G401.6 (cell line): ENCODE measurements at regions not wholly inside any gene's neighbourhood (a gene's known extent, or its start where the extent isn't known, plus 50 kb on each side); places are given as distances from the start of the nearest gene placed in this dataset.
"Not testable (repeated sequence)": the region's sequence is repeated elsewhere in the genome, so short reads cannot be mapped to it uniquely, and the experiment has no call there.

ENCODE experiments used
- FAIRE-seq: peaks from 2 replicates; lab custom pipeline; 2012; peaks lifted over from hg19 to GRCh38; lab: Jason Lieb, UNC

- FAIRE-seq, result peak; percentile 98
Observed at GRCh38 chr10:42367532-42368230, 270.7 kb downstream of the ZNF33B start.

GRCh38 chr10:42351745-42352144 lies 286.6 kb downstream of the ZNF33B start:
- FAIRE-seq, result peak; percentile 81

DNA sequence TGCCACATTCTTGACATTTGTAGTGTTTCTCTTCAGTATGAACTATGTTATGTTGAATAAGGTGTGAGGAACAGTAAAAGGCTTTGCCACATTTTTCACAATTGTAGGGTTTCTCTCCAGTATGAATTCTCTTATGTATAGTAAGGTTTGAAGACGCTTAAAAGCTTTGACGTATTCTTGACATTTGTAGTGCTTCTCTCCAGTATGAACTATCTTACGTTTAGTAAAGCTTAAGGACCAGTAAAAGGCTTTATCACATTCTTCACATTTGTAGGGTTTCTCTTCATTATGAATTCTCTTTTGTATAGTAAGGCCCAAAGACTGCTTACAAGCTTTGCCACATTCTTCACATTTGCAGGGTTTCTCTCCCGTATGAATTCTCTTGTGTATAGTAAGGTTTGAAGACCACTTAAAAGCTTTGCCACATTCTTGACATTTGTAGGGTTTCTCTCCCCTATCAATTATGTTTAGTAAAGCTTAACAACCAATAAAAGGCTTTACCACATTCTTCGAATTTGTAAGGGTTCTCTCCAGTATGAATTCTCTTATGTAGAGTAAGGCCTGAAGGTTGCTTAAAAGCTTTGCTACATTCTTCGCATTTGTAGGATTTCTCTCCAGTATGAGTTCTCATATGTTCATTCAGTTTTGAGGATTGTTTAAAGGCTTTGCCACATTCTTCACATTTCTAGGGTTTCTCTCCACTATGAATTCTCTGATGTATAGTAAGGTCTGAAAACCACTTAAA lies 301.6 kb downstream of the ZNF33B start:
- FAIRE-seq, result not testable (repeated sequence)

DNA sequence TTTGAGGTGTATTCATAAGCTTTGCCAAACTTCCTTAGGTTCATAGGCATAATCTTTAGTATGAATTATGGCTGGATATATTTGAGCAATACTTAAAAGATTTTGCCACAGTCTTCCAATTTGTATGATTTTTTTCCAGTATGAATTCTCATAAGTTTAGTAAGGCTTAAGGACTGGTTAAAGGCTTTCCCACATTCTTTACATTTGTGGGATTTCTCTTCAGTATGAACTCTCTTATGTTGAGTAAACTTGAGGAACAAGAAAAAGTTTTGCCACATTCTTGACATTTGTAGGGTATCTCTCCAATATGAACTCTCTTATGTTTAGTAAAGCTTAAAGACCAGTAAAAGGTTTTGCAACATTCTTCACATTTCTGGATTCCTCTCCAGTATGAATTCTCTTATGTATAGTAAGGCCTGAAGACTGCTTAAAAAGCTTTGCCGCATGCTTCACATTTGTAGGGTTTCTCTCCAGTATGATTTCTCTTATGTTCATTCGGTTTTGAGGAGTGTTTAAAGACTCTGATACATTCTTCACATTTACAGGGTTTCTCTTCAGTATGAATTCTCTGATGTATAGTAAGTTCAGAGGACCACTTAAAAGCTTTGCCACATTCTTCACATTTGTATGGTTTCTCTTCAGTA lies 302.6 kb downstream of the ZNF33B start:
- not testable (repeated sequence) for FAIRE-seq

DNA sequence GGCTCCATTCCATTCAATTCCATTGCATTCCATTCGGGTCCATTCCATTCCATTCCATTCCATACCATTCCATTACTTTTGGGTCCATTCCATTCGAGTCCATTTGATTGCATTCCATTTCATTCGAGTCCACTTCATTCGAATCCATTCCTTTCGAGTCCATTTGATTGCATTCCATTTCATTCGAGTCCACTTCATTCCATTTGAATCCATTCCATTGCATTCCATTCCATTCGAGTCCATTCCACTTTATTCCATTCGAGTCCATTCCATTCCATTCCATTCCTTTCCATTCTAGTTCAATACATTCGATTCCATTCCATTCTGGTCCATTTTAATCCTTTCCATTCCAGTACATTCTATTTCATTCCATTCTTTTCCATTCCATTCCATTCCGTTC lies 334.0 kb downstream of the ZNF33B start:
- FAIRE-seq, result no peak

DNA sequence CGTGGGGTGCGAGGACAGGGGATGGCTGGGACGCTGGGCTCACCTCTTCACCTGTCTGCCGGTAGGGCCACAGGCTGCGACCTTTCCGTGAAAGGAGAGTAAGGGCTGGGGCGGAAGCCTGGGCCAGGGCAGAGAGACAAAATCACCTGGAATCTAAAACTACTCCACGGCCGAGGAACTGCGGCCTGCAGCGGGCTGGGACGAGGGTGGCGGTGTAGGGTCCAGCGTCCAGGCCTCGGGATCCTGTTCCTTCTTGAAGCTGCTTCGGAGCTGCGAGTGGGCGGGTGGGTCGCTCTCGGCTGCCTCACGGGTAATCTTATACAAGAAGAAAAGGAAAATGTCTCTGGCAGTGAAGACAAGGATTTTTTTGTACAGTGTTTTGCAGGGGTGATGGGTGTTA lies 356.5 kb downstream of the ZNF33B start:
- not testable (repeated sequence) for FAIRE-seq

GRCh38 chr10:42269788-42270187 lies 368.6 kb downstream of the ZNF33B start:
- FAIRE-seq, result not testable (repeated sequence)

DNA sequence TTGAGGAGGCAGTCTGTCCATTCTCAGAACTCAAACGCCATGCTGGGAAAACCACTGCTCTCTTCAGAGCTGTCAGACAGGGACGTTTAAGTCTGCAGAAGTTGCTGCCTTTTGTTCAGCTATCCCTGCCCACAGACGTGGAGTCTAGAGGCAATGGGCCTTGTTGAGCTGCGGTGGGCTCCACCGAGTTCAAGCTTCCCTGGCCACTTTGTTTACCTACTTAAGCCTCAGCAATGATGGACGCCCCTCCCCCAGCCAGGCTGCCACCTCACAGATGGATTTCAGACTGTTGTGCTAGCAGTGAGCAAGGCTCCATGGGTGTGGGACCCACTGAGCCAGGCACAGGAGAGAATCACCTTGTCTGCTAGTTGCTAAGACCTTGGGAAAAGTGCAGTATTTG lies 375.1 kb downstream of the ZNF33B start:
- not testable (repeated sequence) for FAIRE-seq

DNA sequence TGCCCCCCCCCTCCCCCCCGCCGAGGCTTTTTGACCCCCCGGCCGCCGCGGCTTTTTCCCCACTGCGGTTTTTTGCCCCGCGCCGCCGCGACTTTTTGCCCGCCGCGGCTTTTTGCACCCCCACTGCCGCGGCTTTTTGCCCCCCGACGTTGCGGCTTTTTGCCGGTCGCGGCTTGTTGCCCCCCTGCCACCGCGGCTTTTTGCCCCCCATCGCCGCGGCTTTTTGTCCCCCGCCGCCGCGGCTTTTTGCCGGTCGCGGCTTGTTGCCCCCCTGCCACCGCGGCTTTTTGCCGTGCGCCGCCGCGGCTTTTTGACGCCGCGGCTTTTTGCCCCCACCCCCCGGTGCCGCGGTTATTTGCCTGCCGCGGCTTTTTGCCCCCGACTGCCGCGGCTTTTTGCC lies 395.4 kb downstream of the ZNF33B start:
- FAIRE-seq, result not testable (repeated sequence)

DNA sequence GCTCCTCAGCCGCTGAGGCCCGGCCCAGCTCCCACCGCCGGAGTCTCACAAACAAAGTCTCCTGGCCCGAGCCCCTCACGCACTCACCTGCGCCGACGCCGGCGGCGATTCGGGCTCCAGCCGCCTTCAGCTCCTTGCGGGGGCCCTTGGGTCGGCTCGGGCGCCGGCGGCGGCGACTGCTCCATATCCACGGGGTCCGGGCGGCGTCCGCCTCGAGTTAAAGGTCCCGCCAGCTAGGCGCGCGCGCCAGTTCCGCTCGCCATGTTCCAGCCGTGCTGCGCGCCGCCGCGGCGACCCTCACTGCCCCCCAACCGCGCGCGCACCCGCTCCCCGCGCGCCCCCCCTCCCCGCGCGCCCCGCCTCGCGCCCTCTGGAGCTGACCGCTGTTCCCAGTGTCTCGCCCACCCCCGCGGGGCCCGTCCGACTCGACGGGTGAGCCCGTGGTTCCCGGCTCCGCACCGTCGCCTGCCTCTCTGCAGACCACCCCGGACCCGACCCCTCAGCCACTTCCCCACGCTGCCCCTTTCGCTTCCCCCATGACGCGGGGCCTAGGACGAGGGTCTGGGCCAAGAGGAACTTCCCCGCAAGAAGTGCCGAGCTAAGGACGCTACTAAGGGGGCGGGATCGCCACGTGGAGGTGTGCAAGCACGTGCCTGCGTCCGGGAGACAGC lies 396.1 kb downstream of the ZNF33B start:
- FAIRE-seq, result no peak

DNA sequence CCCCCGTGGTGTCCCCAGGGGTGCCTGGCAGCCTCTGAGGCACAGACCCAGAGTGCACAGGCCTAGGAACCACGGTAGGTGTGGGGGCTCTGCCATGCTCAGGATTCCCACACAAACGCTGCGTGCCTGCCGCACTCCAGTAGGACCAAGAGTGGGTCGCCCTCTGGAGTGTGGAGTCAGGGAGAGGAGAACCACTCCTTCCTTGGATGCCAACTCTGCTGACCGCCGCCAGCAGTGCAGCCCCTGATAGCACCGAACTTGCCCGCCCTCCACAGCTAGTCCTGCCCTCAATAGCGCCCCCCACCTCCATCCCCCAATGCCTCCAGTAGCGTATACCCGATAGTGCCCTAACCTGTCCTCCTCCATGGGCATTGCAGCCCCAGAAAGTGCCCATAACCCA lies 402.0 kb downstream of the ZNF33B start:
- not testable (repeated sequence) for FAIRE-seq

- not testable (repeated sequence) for FAIRE-seq
Observed at GRCh38 chr10:42235736-42236135, 402.6 kb downstream of the ZNF33B start.

DNA sequence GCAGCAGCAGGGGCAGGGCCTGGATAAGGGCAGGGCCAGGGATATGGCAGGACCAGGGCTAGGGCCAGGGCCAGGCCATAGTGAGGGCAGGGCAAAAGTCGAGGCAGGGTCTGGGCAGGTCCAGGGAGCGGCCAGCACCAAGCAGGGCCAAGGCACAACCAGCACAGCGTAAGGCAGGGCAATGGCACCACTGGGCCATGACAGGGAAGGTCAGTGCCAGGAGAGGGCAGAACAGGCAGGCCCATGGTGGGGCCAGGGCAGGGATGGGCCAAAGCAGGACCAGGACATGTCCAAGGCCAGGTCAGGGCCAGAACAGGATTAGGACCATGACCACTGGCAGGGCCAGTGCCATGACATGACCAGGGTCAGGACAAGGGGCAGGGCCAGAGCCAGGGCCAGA lies 403.1 kb downstream of the ZNF33B start:
- FAIRE-seq, result not testable (repeated sequence)

DNA sequence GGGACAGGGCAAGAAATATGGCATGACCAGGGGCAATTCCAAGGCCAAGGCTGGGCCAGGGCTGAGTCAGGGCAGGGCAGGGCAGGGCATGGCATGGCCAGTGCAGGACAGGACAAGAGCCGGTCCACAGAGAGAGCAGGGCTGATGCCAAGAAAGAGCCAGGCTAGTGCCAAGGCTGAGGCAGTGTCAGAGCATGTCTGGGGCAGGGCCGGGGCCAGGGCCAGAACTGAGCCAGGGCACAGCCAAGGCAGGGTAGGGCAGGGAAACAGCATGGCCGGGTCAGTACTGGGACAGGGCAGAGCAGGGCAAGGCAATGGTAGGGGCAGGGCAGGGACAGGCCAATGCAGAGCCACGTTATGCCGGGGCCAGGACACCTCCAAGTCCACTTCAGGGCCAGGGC lies 403.9 kb downstream of the ZNF33B start:
- FAIRE-seq, result not testable (repeated sequence)

- not testable (repeated sequence) for FAIRE-seq
Observed at GRCh38 chr10:42233461-42234206, 404.7 kb downstream of the ZNF33B start.

DNA sequence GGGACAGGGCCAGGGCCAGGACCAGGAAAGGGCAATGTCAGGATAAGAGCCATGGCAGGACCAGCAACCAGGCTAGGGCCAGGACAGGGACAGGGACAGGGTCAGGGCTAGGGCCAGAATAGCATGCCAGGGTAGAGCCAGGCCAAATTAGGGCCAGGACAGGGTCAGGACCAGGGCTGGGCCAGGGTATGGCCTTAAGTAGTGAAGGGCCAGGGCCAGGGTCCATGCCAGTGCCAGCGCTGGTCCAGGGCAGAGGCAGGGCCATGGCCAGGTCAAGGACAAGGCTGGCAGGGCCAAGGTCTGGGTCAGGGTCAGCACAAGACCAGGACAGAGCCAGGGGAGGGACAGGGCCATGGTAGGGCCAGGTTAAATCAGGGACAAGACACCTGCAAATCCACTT lies 405.4 kb downstream of the ZNF33B start:
- not testable (repeated sequence) for FAIRE-seq

DNA sequence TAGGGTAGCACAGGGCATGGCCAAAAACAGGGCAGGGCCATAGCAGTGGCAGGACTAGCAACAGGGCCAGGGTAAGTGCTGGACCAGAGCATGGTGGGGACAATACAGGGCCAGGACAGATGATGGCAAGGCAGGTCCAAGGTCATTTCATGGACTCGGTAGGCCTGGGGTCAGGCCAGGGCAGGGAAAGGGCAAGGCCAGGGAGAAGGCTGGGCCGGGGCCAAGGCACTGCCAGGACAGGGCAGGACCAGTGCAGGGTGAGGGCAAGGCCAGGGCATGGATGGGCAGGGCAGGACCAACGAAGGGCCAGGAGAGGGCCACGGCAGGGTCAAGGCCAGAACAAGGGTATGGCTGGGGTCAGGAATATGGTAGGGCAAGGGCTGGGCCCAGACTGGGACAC lies 407.6 kb downstream of the ZNF33B start:
- not testable (repeated sequence) for FAIRE-seq

DNA sequence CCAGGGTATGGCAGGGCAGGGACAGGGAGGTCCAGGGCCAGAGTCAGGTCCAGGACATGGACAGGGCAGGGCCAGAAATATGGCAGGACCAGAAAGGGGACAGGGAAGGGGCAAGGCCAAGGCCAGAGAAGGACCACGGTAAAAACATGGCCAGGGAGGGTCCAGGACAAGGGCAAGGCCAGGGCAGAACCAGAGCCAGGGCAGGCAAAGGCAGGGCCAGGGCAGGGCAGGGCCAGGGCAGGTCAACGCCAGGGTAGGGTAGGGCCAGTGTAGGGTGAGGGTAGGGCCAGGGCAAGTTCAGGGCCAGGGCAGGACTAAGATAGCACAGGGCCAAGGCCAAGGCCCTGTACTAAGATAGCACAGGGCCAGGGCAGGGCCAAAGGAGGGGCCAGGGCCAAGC lies 408.3 kb downstream of the ZNF33B start:
- FAIRE-seq, result not testable (repeated sequence)

DNA sequence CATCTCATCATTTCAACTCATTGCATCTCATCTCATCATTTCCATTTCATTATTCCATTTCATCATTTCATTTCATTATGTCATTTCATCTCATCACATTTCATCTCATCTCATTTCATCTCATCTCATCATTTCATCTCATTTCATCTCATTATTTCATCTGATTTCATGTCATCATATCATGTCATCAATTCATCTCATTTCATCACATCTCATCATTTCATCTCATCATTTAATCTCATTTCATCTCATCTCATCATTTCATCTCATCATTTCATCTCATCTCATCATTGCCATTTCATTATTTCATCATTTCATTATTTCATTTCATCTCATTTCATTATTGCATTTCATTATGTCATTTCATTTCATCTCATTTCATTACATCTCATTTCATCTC lies 410.5 kb downstream of the ZNF33B start:
- not testable (repeated sequence) for FAIRE-seq

DNA sequence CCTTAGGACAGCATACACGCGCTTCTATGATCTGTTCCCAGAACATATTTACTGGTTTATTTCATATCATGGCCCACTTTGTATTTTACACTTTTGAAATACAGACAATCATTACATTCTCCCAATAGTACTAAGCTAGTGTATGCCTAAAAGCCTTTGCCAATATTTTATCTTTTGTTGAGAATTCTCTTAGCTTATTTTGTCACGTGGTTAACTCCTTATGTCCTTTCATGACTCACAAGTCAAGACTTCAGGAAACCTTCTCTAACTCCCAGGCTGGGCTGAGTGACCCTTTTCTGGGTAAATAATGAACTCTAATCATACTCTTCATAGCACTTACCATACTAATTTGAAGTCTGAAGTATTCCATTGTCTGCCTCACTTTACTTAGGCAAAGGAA lies 444.8 kb downstream of the ZNF33B start:
- FAIRE-seq, result not testable (repeated sequence)

DNA sequence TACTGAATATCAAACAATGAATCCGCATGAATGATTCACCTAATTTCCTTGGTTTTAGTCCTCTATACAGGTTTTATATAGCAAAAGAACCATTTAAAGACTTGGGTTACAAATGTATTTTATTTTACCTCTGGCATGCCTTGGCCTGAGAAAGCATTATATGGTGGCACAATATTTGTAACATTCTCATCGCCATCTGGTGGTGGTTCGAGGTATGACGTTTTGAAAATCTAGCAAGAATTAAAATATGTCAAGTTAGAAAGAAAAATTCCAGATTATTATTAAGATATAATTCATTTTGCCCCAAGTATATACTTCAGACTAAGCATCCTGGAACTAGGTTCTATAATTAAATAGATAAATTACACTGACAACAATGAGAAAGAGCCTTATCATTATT lies 445.9 kb downstream of the ZNF33B start:
- FAIRE-seq, result not testable (repeated sequence)
